Natural killer cell (primary cell): ENCODE measurements at regions not wholly inside any gene's neighbourhood (a gene's known extent, or its start where the extent isn't known, plus 50 kb on each side); places are given as distances from the start of the nearest gene placed in this dataset.

Experiments
- ATAC-seq, 3 donors: fragments of 150-1000 bp in 2 of 3; fragments of 200-7000 bp in 1 of 3; cut with Tn5 transposase; 1 replicate in 1 of 3; 2 replicates in 2 of 3; pipeline ENCODE4 v1.10.0; 2021; ENCODE audit warnings: mild to moderate bottlenecking in 2 of 3, moderate library complexity in 2 of 3
- DNase-seq, 2 donors: peaks; one replicate each; pipeline versions ENCODE4 v3.0.0 to v3.0.0-alpha.2; 2013 to 2021; ENCODE audit warnings: mixed read lengths in 1 of 2
- H3K27ac ChIP-seq: one replicate; pipeline ENCODE4 v1.5.1; 2013; ENCODE audit warnings: mild to moderate bottlenecking, low read length
- H3K27me3 ChIP-seq: one replicate; pipeline ENCODE4 v1.6.1; 2013; ENCODE audit warnings: low read length; ENCODE audit not compliant: control insufficient read depth, insufficient read depth
- H3K36me3 ChIP-seq: one replicate; pipeline ENCODE4 v1.6.1; 2013; ENCODE audit warnings: low read length; ENCODE audit not compliant: control insufficient read depth, insufficient read depth
- H3K4me1 ChIP-seq: one replicate; pipeline ENCODE4 v1.6.1; 2013; ENCODE audit warnings: low read length; ENCODE audit not compliant: control insufficient read depth, insufficient read depth
- H3K4me3 ChIP-seq: one replicate; pipeline ENCODE4 v1.5.1; 2013; ENCODE audit warnings: low read length
- H3K9me3 ChIP-seq: one replicate; pipeline ENCODE4 v1.6.1; 2013; ENCODE audit warnings: low read length; ENCODE audit not compliant: control insufficient read depth, insufficient read depth
- H3K27ac Mint-ChIP-seq, 2 donors: one replicate each; pipeline ENCODE4 v1.8.0; 2022; ENCODE audit warnings: mild to moderate bottlenecking in 2 of 2, mixed read lengths in 2 of 2, moderate library complexity in 1 of 2
- H3K27me3 Mint-ChIP-seq, 2 donors: one replicate each; pipeline ENCODE4 v1.8.0; 2022; ENCODE audit warnings: low read depth in 2 of 2, mixed read lengths in 2 of 2
- H3K36me3 Mint-ChIP-seq: one replicate; pipeline ENCODE4 v1.8.0; 2022; ENCODE audit warnings: mixed read lengths
- H3K4me1 Mint-ChIP-seq, 2 donors: one replicate each; pipeline ENCODE4 v1.8.0; 2022; ENCODE audit warnings: mixed read lengths in 2 of 2
- H3K4me3 Mint-ChIP-seq: one replicate; pipeline ENCODE4 v1.8.0; 2022; ENCODE audit warnings: mild to moderate bottlenecking, moderate library complexity, mixed read lengths
- H3K9me3 Mint-ChIP-seq, 2 donors: one replicate each; pipeline ENCODE4 v1.8.0; 2022; ENCODE audit warnings: mixed read lengths in 2 of 2
- CTCF ChIP-seq: fragments of 200-600 bp; IDR thresholded peaks from one replicate; pipeline ENCODE4 v1.8.0; 2022; ENCODE audit warnings: antibody characterized with exemption
- WGBS: methylation state at CpG from one replicate; pipeline ENCODE4 v1.1.7; 2013; ENCODE audit warnings: missing lambda C conversion rate; ENCODE audit not compliant: insufficient coverage; 5-methylcytosine and 5-hydroxymethylcytosine counted together
- intact Hi-C: fragments of 100-400 bp; cut with micrococcal nuclease; formaldehyde crosslinking; loops from one replicate; pipeline ENCODE4 v1.14.2; 2022

- TF ChIP-seq CTCF, result no peak
- peaks cover 15% of the 10 kb centered on the region for H3K27me3 ChIP-seq
- H3K27ac ChIP-seq, result no peak overlapping the region
- no peaks in the 10 kb centered on the region for H3K9me3 Mint-ChIP-seq
- H3K9me3 ChIP-seq, result no peaks in the 10 kb centered on the region
- H3K27ac Mint-ChIP-seq, result no peak overlapping the region
- H3K36me3 ChIP-seq, result no peaks in the 10 kb centered on the region
- peaks cover 35% of the 10 kb centered on the region for H3K4me1 ChIP-seq
- peak; percentile 40 to 77 (median 46) for ATAC-seq
- peaks cover 17 to 21% of the 10 kb centered on the region in 2 donors for H3K4me1 Mint-ChIP-seq
- H3K36me3 Mint-ChIP-seq, result no peaks in the 10 kb centered on the region
- 45% methylated on average over 24 of the region's 24 CpGs for WGBS
- intact Hi-C loops, result no loop called here
- DNase-seq, result peak; percentile 36 to 61
- no peak overlapping the region for H3K4me3 ChIP-seq
- H3K4me3 Mint-ChIP-seq, result peak overlapping the region; percentile 31
- peaks cover 0 to 3% of the 10 kb centered on the region in 2 donors for H3K27me3 Mint-ChIP-seq
Observed at GRCh38 chr2:128372621-128373341, 54.1 kb upstream of the HS6ST1 start.

GRCh38 chr2:128373451-128374000, 54.9 kb upstream of the HS6ST1 start:
- H3K36me3 Mint-ChIP-seq, result no peaks in the 10 kb centered on the region
- H3K27ac ChIP-seq, result no peak overlapping the region
- ATAC-seq, result no peak
- peak overlapping the region; percentile 25 for H3K4me3 Mint-ChIP-seq
- H3K27ac Mint-ChIP-seq, result no peak overlapping the region
- H3K9me3 Mint-ChIP-seq, result no peaks in the 10 kb centered on the region
- H3K27me3 Mint-ChIP-seq, result peaks cover 0 to 3% of the 10 kb centered on the region in 2 donors
- peaks cover 35% of the 10 kb centered on the region for H3K4me1 ChIP-seq
- no peak for TF ChIP-seq CTCF
- DNase-seq, result no peak
- peaks cover 17 to 21% of the 10 kb centered on the region in 2 donors for H3K4me1 Mint-ChIP-seq
- 94% methylated on average over 10 of the region's 10 CpGs for WGBS
- no peak overlapping the region for H3K4me3 ChIP-seq
- H3K36me3 ChIP-seq, result no peaks in the 10 kb centered on the region
- H3K27me3 ChIP-seq, result peaks cover 15% of the 10 kb centered on the region
- intact Hi-C loops, result no loop called here
- no peaks in the 10 kb centered on the region for H3K9me3 ChIP-seq

- Mint-ChIP-seq H3K4me3 (peak overlapping the region; percentile 25), H3K9me3 (no peaks in the 10 kb centered on the region), H3K27me3 (peaks cover 0 to 3% of the 10 kb centered on the region in 2 donors), H3K27ac (no peak overlapping the region), H3K4me1 (peaks cover 17 to 21% of the 10 kb centered on the region in 2 donors), H3K36me3 (no peaks in the 10 kb centered on the region)
- Histone ChIP-seq H3K36me3 (no peaks in the 10 kb centered on the region), H3K9me3 (no peaks in the 10 kb centered on the region), H3K4me1 (peaks cover 35% of the 10 kb centered on the region), H3K4me3 (no peak overlapping the region), H3K27me3 (peaks cover 15% of the 10 kb centered on the region), H3K27ac (no peak overlapping the region)
- ATAC-seq, result no peak
- intact Hi-C loops, result no loop called here
- TF ChIP-seq CTCF, result no peak
- DNase-seq, result no peak
- WGBS, result 88% methylated on average over 15 of the region's 15 CpGs
Observed at GRCh38 chr2:128374001-128374710, 55.5 kb upstream of the HS6ST1 start.
